ENCODE measurements at regions not wholly inside any gene's neighbourhood (a gene's known extent, or its start where the extent isn't known, plus 50 kb on each side); places are given as distances from the start of the nearest gene placed in this dataset.

DNA sequence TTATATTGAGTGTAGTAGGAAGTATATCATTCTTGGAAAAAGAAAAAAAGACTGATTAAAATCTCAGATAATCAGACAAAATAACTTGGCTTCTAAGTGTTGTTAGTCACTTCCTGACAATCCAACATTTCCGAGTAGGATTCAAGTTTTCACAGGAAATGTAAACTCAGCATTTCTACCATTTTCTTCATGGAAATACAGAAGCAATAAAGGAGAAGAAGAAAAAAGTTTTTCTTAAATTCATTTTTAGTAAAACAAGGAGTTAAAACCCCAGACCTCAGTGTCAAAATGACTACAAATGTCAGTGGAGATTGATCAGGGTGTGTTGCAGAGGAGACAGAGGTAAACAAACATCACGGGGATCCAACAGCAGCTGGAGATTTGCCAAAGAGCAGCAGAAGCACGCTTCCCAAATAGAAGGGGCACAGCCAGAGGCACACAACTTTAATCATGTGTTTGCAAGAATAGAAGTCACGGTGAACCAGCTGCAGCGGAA, 129.3 kb upstream of the FAM9B start:
- ChIA-PET POLR2A (no interaction called here), CTCF (no interaction called here)
- TF ChIP-seq, protein P1, sequence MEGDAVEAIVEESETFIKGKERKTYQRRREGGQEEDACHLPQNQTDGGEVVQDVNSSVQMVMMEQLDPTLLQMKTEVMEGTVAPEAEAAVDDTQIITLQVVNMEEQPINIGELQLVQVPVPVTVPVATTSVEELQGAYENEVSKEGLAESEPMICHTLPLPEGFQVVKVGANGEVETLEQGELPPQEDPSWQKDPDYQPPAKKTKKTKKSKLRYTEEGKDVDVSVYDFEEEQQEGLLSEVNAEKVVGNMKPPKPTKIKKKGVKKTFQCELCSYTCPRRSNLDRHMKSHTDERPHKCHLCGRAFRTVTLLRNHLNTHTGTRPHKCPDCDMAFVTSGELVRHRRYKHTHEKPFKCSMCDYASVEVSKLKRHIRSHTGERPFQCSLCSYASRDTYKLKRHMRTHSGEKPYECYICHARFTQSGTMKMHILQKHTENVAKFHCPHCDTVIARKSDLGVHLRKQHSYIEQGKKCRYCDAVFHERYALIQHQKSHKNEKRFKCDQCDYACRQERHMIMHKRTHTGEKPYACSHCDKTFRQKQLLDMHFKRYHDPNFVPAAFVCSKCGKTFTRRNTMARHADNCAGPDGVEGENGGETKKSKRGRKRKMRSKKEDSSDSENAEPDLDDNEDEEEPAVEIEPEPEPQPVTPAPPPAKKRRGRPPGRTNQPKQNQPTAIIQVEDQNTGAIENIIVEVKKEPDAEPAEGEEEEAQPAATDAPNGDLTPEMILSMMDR (IDR thresholded peaks at IDR 0.05; ENCODE audit: control extremely low read depth, extremely low read depth, low read depth, missing control alignments) = no peak
- DNase-seq (ENCODE audit: extremely low spot score) = no peak

DNA sequence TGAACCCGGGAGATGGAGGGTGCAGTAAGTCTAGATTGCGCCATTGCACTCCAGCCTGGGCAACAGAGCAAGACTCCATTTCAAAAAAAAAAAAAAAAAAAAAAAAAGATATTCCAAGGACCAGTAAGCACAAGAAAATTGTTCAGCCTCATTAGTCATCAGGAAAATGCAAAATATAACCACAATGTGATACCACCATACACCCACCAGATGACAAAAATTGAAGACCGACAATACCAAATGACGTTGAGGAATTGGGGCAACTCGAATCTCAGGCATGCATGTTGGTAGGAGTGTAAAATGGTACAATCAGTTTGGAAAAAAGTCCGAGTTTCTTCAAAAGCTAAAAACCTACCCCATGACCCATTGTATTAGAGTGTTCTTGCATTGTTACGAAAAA, 130.2 kb upstream of the FAM9B start:
- ChIA-PET POLR2A (no interaction called here), CTCF (no interaction called here)

DNA sequence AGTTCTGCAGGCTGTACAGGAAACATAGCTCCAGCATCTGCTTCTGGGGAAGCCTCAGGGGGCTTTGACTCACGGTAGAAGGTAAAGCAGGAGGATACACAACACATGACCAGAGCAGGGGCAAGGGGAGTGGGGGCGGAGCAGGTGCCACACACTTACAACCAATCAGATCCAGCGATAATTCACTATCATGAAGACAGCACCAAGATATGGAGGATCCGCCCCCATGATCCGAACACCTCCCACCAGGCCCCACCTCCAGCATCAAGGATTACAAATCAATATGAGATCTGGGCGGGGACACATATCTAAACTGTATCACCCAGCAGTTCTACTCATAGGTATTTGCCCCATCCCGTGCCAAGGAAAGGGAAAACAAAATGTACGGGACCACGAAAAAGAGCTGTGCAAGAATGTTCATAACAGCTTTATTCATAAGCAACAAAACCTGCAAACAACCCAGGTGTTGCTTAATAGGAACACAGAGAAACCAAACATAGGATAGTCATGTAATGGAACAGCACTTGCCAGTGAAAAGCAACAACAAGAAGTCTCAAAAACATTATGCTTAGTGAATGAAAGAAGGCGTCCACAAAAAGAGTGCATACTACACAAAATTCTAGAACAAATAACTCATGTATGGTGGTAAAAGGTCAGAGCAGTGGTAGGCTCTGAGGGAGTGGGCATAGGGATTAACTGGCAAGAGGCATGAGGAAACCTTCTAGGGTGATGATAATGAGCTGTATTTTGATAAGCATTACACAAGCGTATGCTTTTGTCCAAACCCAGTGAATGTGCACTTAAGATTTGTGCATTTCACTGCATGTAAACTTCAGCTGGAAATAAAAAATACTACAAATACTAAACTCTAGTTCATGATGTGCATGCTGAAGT, 130.9 kb upstream of the FAM9B start:
- TF ChIP-seq, protein P1 (IDR thresholded peaks at IDR 0.05; ENCODE audit: control extremely low read depth, extremely low read depth, low read depth, missing control alignments) = no peak
- no peak for DNase-seq (ENCODE audit: extremely low spot score)
- CTCF ChIA-PET = no interaction called here
- POLR2A ChIA-PET = no interaction called here

More for the DNA sequence above, 130.2 kb upstream of the FAM9B start:
- no peak for DNase-seq (ENCODE audit: extremely low spot score)
- TF ChIP-seq, protein P1 (IDR thresholded peaks at IDR 0.05; ENCODE audit: control extremely low read depth, extremely low read depth, low read depth, missing control alignments) = no peak

DNA sequence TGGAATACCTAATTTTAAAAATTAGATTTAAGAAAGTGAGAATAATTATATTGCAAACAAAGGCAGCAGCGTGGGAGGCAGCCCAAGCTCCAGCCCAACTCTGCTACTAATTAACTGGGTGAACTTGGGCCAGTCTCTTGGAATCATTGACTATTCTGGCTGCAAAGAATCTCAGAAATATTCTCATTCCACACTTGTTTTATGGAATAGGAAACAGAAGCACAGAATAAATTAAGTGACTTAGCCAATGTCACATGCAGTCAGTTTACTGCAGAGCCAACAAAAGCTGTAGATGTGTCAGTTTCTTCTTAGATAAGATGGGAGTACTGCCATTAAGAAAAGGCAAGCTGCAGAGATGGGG, 132.6 kb upstream of the FAM9B start:
- no peak for DNase-seq (ENCODE audit: extremely low spot score)
- ChIA-PET POLR2A (no interaction called here), CTCF (no interaction called here)
- TF ChIP-seq, protein P1 (IDR thresholded peaks at IDR 0.05; ENCODE audit: control extremely low read depth, extremely low read depth, low read depth, missing control alignments) = no peak

DNA sequence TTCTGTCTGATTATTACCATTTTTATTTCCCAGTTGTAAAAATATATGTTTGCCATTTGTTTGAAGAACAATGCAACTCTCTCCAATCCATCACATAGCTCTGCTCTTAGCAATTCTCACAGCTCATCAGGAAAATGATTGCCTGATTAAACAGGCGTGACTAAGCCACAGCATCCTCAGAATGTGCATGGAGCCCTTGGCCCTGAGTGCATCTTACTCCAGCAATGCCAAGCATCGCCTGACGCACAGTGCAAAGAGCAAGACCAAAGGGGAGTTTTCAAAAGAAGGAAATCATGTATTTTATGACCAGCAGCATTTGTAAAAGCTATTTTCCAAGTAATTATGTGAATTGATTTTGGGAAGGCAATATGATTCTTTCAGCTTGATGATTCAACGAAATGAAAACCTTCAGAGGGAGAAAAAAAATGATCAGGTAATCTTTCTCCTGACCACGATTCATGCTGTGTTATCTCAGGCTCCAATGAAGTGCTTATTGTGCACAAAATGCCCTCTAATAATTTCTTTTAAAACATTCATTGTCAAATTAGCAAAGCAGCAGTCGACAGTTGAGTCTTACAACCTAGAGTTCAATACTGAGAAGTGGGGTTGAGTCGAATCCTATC, 138.0 kb upstream of the FAM9B start:
- no peak for DNase-seq (ENCODE audit: extremely low spot score)

DNA sequence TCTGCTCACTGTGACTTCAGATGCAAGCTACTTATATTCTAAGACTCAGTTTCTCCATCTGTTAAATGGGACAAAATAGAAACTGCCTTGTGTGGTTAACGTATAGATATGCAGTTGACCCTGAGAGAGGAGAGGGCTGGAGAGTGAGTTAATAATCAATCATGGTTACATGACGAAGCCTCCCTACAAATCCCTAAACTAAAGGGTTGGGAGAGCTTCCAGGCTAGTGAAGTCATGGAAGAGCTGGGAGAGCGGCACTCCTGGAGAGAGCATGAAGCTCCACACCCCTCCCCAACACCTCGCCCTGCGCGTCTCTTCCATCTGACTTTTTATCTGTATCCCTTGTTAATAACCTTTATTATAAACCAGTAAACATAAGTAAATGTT, 138.5 kb upstream of the FAM9B start:
- POLR2A ChIA-PET = no interaction called here
- TF ChIP-seq, protein P1 (IDR thresholded peaks at IDR 0.05; ENCODE audit: control extremely low read depth, extremely low read depth, low read depth, missing control alignments) = no peak
- DNase-seq (ENCODE audit: extremely low spot score) = no peak
- CTCF ChIA-PET = no interaction called here

More for the DNA sequence above, 138.0 kb upstream of the FAM9B start:
- POLR2A ChIA-PET = no interaction called here
- CTCF ChIA-PET = no interaction called here
- TF ChIP-seq, protein P1 (IDR thresholded peaks at IDR 0.05; ENCODE audit: control extremely low read depth, extremely low read depth, low read depth, missing control alignments) = no peak

Measured in GM10248 (cell line).